GM18526 (cell line): ENCODE measurements at regions not wholly inside any gene's neighbourhood (a gene's known extent, or its start where the extent isn't known, plus 50 kb on each side); places are given as distances from the start of the nearest gene placed in this dataset.

Experiments
- POLR2A ChIP-seq: IDR thresholded peaks from 3 replicates; pipeline ENCODE4 v1.6.1; 2011; ENCODE audit not compliant: insufficient read length; ENCODE audit errors: extremely low read depth

GRCh38 chr3:72359743-72360142, 488.5 kb downstream of the SHQ1 start:
- no peak for TF ChIP-seq POLR2A

DNA sequence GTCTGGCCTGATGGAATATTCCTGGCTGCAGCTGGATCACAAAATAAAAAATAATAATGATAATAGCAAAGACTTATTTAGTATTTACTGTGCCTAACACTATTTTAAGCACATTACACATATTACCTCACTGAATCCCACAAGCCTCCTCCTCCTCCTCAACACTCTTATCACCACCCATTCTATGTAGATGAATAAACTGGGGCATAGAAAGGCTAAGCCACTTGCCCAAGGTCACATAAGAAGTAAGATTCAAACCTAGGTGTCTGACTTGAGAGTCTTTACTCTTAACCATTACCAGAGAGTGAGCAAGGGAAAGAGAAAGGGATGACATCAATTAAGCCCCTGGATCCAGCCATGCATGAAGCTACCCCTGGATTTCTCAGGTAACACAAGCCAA, 493.1 kb downstream of the SHQ1 start:
- no peak for TF ChIP-seq POLR2A

DNA sequence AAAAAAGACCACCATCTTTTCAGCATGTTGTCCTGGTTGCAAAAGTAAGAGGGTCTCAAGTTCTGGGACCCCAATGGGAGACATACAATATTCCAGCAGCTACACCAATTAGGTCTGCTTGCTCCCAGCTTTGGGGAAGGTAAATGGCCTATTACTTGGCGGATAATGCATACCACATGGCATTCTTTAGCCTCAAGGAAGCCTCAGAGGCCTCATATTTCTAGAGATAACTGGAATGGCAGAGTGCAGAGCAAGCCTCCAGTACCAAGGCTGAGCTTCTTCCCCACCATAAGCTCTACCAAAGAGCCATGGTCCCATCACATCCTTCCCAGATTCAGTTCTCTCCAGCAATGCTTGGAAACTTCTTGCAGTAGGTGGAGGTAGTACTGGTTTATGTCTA, 493.8 kb downstream of the SHQ1 start:
- TF ChIP-seq POLR2A, result no peak

DNA sequence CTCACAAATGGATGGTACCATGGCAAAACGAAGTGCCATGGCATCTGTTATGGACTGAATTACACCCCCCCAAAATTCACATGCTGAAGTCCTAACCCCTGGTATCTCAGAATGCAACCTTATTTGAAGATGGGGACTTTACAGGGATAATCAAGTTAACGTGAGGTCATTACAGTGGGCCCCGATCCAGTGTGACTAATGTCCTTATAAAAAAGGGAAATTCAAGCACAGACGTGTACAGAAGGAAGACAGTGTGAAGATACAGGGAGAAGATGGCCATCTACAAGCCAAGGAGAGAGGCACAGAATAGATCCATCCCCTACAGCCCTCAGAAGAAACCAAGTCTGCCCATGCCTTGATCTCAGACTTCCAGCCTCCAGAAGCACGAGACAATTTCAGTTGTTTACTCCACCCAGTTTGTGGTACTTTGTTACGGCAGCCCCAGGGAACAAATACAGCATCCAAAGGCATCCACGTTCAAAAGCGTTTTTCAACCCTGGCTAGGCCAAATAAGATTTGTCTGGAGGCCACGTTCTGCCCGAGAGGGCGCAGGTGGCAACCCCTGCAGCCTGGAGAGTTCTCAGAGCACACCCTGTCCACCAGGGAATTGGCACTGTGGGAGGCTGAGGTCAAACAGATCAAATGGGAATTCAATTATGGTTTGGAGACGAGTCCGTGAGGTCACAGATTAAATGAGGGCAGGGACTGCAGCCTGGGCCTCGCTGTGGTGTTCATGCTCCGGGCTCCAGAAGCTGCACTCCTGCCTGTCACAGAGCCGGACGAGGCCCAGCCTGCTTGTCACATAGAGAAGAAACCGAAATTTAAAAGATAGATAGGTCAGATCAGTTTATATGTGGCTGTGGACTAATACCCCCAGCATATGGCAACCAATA, 494.8 kb downstream of the SHQ1 start:
- no peak for TF ChIP-seq POLR2A

DNA sequence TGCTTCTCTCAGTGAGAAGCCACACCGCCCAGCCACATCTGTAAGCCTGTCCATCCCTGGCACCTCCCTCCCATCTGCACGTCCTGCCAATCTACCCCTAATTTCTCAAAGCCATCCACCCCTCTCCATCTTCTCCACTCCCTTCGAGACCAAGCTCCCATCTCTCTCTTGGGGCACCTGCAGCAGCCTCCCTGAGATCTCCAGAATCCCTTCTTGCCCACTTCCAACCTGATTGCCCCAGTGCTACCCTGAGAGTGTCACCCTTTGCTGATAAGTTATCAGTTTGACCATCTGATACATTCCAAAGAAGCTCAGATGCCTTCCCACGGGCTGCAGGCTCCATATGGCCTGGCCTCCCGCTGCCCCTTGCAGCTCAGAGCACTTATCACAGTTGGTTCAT, 496.1 kb downstream of the SHQ1 start:
- no peak for TF ChIP-seq POLR2A

- no peak for TF ChIP-seq POLR2A
These were observed 496.7 kb downstream of the SHQ1 start for GRCh38 chr3:72351536-72351935.

- TF ChIP-seq POLR2A, result no peak
These were observed 497.3 kb downstream of the SHQ1 start for GRCh38 chr3:72350761-72351505.

- no peak for TF ChIP-seq POLR2A
These were observed 499.9 kb downstream of the SHQ1 start for GRCh38 chr3:72348357-72348756.

DNA sequence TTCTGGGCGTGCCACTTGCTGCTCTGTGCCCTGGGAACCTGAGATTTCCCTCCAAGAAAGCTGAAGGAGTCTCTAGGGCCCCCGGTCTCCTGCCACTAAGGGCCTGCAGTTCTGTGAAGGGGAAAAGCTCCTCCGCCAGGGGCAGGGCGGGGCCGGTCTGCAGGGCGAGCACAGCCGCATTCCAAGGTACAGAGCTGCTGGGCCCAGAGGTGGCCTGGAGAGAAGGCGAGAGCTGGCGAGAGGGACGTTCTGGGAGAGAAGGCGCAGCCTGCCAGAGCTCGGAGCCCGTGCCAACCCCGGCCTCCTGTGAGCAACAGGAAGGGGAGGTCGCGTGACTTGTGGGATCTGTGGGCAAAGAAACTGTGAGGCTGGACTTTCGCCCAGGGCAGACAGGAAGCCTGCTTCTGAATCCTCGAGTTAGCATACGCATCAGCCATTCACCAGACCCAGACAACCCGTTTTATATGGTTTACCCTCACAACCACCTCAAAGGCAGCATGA, 500.4 kb downstream of the SHQ1 start:
- TF ChIP-seq POLR2A, result no peak

DNA sequence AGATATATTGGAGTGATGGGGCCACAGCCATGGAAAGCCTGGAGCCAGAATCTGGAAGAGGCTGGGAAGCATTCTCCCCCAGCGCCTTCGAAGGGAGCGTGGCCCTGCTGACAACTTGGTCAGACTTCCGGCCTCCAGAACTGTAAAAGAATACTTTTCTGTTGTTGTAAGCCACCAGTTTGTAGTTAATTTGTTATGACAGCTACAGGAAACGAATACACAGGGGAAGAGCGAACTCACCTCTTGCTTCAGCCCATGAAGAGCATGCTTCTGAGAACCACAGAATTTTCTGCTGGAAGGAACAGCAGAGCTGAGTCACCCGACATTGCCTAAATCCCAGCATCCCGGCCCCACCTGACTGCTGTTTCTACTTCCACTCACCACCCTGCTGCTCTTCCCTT, 501.7 kb downstream of the SHQ1 start:
- TF ChIP-seq POLR2A, result no peak

GRCh38 chr3:72345980-72346379, 502.3 kb downstream of the SHQ1 start:
- no peak for TF ChIP-seq POLR2A

DNA sequence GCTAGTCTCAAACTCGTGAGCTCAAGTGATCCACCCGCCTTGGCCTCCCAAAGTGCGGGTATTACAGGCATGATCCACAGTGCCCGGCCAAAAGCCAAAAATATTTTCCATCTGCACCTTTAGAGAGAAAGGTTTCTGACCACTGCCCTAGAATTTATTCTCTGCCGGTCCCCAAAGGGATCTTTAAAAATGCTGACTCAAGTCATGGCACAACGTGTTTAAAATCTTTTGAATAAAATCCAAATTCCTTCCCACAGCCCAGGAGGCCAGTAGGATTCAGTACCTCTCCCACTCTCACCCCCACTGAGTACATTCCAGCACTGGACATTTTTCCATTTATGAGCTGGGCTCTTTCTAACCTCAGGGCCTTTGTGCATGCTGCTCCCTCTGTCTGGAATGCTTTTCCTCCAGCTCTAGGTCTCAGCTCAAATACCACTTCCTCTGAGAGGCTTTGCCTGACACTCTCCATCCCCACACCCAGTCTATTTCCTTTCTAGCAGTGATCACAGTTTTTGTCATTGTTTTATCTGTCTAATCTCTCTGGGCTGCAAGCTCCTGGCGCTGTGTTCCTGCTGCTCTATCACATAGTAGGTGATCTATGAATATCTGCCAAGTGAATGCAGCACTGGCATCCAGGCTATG, 502.9 kb downstream of the SHQ1 start:
- TF ChIP-seq POLR2A, result no peak

- TF ChIP-seq POLR2A, result no peak
These were observed 503.6 kb downstream of the SHQ1 start for GRCh38 chr3:72344647-72345046.

- TF ChIP-seq POLR2A, result no peak
These were observed 504.0 kb downstream of the SHQ1 start for GRCh38 chr3:72344236-72344635.

DNA sequence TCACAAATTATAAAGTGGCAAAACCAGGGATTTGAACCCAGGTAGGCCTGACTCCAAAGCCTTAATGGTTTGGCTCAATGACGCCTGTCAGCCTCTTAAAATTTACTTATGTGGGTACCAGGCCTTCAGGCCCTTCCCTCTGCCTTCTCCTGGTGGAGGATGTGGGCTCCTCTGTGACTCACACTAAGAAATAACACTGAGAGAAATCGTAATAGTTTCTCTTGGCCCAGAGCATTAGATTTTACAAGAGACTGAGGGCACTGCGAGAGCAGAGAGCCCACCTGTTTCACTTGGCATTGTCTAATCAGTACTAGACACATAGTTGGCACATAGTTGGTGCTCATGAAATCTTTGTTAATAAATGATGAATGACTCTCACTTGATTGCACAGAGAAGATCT, 505.2 kb downstream of the SHQ1 start:
- TF ChIP-seq POLR2A, result no peak

- TF ChIP-seq POLR2A, result no peak
These were observed 505.8 kb downstream of the SHQ1 start for GRCh38 chr3:72342450-72342849.
